ENCODE measurements at regions not wholly inside any gene's neighbourhood (a gene's known extent, or its start where the extent isn't known, plus 50 kb on each side); places are given as distances from the start of the nearest gene placed in this dataset.

GRCh38 chr2:21895200-21895599, 771.4 kb downstream of the TDRD15 start:
- TF ChIP-seq ZBTB26 (tag by site-specific recombination; optimal IDR thresholded peaks at IDR 0.05) = no peak
- no peak for TF ChIP-seq PRDM1 (tag by site-specific recombination; IDR thresholded peaks at IDR 0.05)
- TF ChIP-seq CTCF (tag by site-specific recombination; IDR thresholded peaks at IDR 0.05) = no peak
- no peak for TF ChIP-seq PRDM4 (tag by site-specific recombination; IDR thresholded peaks at IDR 0.05)
- no peak for TF ChIP-seq ATF2 (tag by site-specific recombination; IDR thresholded peaks at IDR 0.05; ENCODE audit: low read depth)
- no peak for TF ChIP-seq ZNF423 (tag by site-specific recombination; IDR thresholded peaks at IDR 0.05)
- TF ChIP-seq ZFP41 (tag by site-specific recombination; IDR thresholded peaks at IDR 0.05; ENCODE audit: borderline replicate concordance) = no peak
- TF ChIP-seq ZNF530 (tag by site-specific recombination; IDR thresholded peaks at IDR 0.05; ENCODE audit: low read depth) = no peak
- TF ChIP-seq YY1 (tag by site-specific recombination; IDR thresholded peaks at IDR 0.05) = no peak
- TF ChIP-seq ELK4 (IDR thresholded peaks at IDR 0.05; ENCODE audit: borderline replicate concordance, low read depth, low read length) = no peak
- no peak for TF ChIP-seq ZNF707 (tag by site-specific recombination; IDR thresholded peaks at IDR 0.05)
- TF ChIP-seq WT1 (tag by site-specific recombination; IDR thresholded peaks at IDR 0.05) = no peak
- TF ChIP-seq ZNF114 (tag by site-specific recombination; IDR thresholded peaks at IDR 0.05) = no peak

All from HEK293 (cell line).